Activated CD4-positive, alpha-beta T cell treated with anti-CD3 and anti-CD28 coated beads, Interleukin-2, amount 10 ng/mL, durations not matched to agents 24 days and 14 days (primary cell): ENCODE measurements at regions not wholly inside any gene's neighbourhood (a gene's known extent, or its start where the extent isn't known, plus 50 kb on each side); places are given as distances from the start of the nearest gene placed in this dataset.

Source experiments
- DNase-seq: peaks from one replicate; pipeline ENCODE4 v3.0.0; 2022
- H3K27ac Mint-ChIP-seq: one replicate; pipeline ENCODE4 v1.8.0; 2022; ENCODE audit warnings: mild to moderate bottlenecking, mixed read lengths
- H3K27me3 Mint-ChIP-seq: one replicate; pipeline ENCODE4 v1.8.0; 2022; ENCODE audit warnings: mixed read lengths
- H3K36me3 Mint-ChIP-seq: one replicate; pipeline ENCODE4 v1.8.0; 2022; ENCODE audit warnings: low read depth, mild to moderate bottlenecking, mixed read lengths
- H3K4me1 Mint-ChIP-seq: one replicate; pipeline ENCODE4 v1.8.0; 2021; ENCODE audit warnings: mixed read lengths
- H3K4me3 Mint-ChIP-seq: one replicate; pipeline ENCODE4 v1.8.0; 2022; ENCODE audit warnings: mild to moderate bottlenecking, moderate library complexity, mixed read lengths
- H3K9me3 Mint-ChIP-seq: one replicate; pipeline ENCODE4 v1.8.0; 2021; ENCODE audit warnings: mixed read lengths
- intact Hi-C: fragments of 100-400 bp; cut with micrococcal nuclease; formaldehyde crosslinking; loops from one replicate; pipeline ENCODE4 v1.15.1; 2023

- intact Hi-C loops, result no loop called here
- H3K36me3 Mint-ChIP-seq, result no peaks in the 10 kb centered on the region
- no peaks in the 10 kb centered on the region for H3K27me3 Mint-ChIP-seq
- H3K9me3 Mint-ChIP-seq, result no peaks in the 10 kb centered on the region
- H3K4me3 Mint-ChIP-seq, result no peak overlapping the region
- H3K27ac Mint-ChIP-seq, result no peak overlapping the region
- DNase-seq, result no peak
- no peaks in the 10 kb centered on the region for H3K4me1 Mint-ChIP-seq
These were observed 106.5 kb upstream of the DMRT1 start for GRCh38 chr9:734831-735511.

GRCh38 chr9:737400-738120 lies 103.9 kb upstream of the DMRT1 start:
- intact Hi-C loops, result no loop called here
- Mint-ChIP-seq H3K27me3 (no peaks in the 10 kb centered on the region), H3K4me1 (no peaks in the 10 kb centered on the region), H3K36me3 (no peaks in the 10 kb centered on the region), H3K9me3 (no peaks in the 10 kb centered on the region), H3K4me3 (no peak overlapping the region), H3K27ac (no peak overlapping the region)
- no peak for DNase-seq

GRCh38 chr9:738209-738915 lies 103.1 kb upstream of the DMRT1 start:
- Mint-ChIP-seq H3K27me3 (no peaks in the 10 kb centered on the region), H3K27ac (no peak overlapping the region), H3K4me3 (no peak overlapping the region), H3K9me3 (no peaks in the 10 kb centered on the region), H3K36me3 (no peaks in the 10 kb centered on the region), H3K4me1 (no peaks in the 10 kb centered on the region)
- intact Hi-C loops, result no loop called here
- DNase-seq, result no peak

- no peaks in the 10 kb centered on the region for H3K9me3 Mint-ChIP-seq
- no peak overlapping the region for H3K4me3 Mint-ChIP-seq
- DNase-seq, result no peak
- H3K4me1 Mint-ChIP-seq, result no peaks in the 10 kb centered on the region
- intact Hi-C loops, result no loop called here
- no peaks in the 10 kb centered on the region for H3K27me3 Mint-ChIP-seq
- no peaks in the 10 kb centered on the region for H3K36me3 Mint-ChIP-seq
- no peak overlapping the region for H3K27ac Mint-ChIP-seq
These were observed 102.1 kb upstream of the DMRT1 start for GRCh38 chr9:739362-739761.

GRCh38 chr9:740221-740620 lies 101.3 kb upstream of the DMRT1 start:
- Mint-ChIP-seq H3K27me3 (no peaks in the 10 kb centered on the region), H3K4me1 (no peaks in the 10 kb centered on the region), H3K27ac (no peak overlapping the region), H3K4me3 (no peak overlapping the region), H3K36me3 (no peaks in the 10 kb centered on the region), H3K9me3 (no peaks in the 10 kb centered on the region)
- intact Hi-C loops, result no loop called here
- DNase-seq, result no peak

GRCh38 chr9:742104-742503 lies 99.4 kb upstream of the DMRT1 start:
- Mint-ChIP-seq H3K4me1 (no peaks in the 10 kb centered on the region), H3K9me3 (no peaks in the 10 kb centered on the region), H3K27me3 (no peaks in the 10 kb centered on the region), H3K27ac (no peak overlapping the region), H3K36me3 (peaks cover 1% of the 10 kb centered on the region), H3K4me3 (no peak overlapping the region)
- intact Hi-C loops, result no loop called here
- DNase-seq, result no peak

- Mint-ChIP-seq H3K27ac (no peak overlapping the region), H3K4me1 (peaks cover 1% of the 10 kb centered on the region), H3K9me3 (no peaks in the 10 kb centered on the region), H3K27me3 (no peaks in the 10 kb centered on the region), H3K4me3 (no peak overlapping the region), H3K36me3 (peaks cover 1% of the 10 kb centered on the region)
- intact Hi-C loops, result no loop called here
- no peak for DNase-seq
These were observed 98.4 kb upstream of the DMRT1 start for GRCh38 chr9:742914-743589.

- H3K4me1 Mint-ChIP-seq, result peaks cover 7% of the 10 kb centered on the region
- H3K4me3 Mint-ChIP-seq, result no peak overlapping the region
- DNase-seq, result no peak
- no peaks in the 10 kb centered on the region for H3K27me3 Mint-ChIP-seq
- H3K9me3 Mint-ChIP-seq, result no peaks in the 10 kb centered on the region
- H3K27ac Mint-ChIP-seq, result no peak overlapping the region
- H3K36me3 Mint-ChIP-seq, result peaks cover 1% of the 10 kb centered on the region
- intact Hi-C loops, result no loop called here
These were observed 97.3 kb upstream of the DMRT1 start for GRCh38 chr9:744046-744712.

- peaks cover 1% of the 10 kb centered on the region for H3K36me3 Mint-ChIP-seq
- H3K9me3 Mint-ChIP-seq, result no peaks in the 10 kb centered on the region
- no peak overlapping the region for H3K4me3 Mint-ChIP-seq
- H3K27me3 Mint-ChIP-seq, result no peaks in the 10 kb centered on the region
- no peak overlapping the region for H3K27ac Mint-ChIP-seq
- DNase-seq, result no peak
- intact Hi-C loops, result no loop called here
- H3K4me1 Mint-ChIP-seq, result peaks cover 12% of the 10 kb centered on the region
These were observed 96.6 kb upstream of the DMRT1 start for GRCh38 chr9:744790-745484.

GRCh38 chr9:745761-746380 lies 95.6 kb upstream of the DMRT1 start:
- intact Hi-C loops, result no loop called here
- H3K36me3 Mint-ChIP-seq, result peaks cover 1% of the 10 kb centered on the region
- H3K27me3 Mint-ChIP-seq, result no peaks in the 10 kb centered on the region
- DNase-seq, result no peak
- no peaks in the 10 kb centered on the region for H3K9me3 Mint-ChIP-seq
- no peak overlapping the region for H3K27ac Mint-ChIP-seq
- no peak overlapping the region for H3K4me3 Mint-ChIP-seq
- peaks cover 21% of the 10 kb centered on the region for H3K4me1 Mint-ChIP-seq

- no peak overlapping the region for H3K27ac Mint-ChIP-seq
- DNase-seq, result no peak
- H3K27me3 Mint-ChIP-seq, result no peaks in the 10 kb centered on the region
- peaks cover 30% of the 10 kb centered on the region for H3K4me1 Mint-ChIP-seq
- no peaks in the 10 kb centered on the region for H3K9me3 Mint-ChIP-seq
- peaks cover 1% of the 10 kb centered on the region for H3K36me3 Mint-ChIP-seq
- intact Hi-C loops, result no loop called here
- no peak overlapping the region for H3K4me3 Mint-ChIP-seq
These were observed 94.6 kb upstream of the DMRT1 start for GRCh38 chr9:746661-747434.

- H3K9me3 Mint-ChIP-seq, result no peaks in the 10 kb centered on the region
- no peaks in the 10 kb centered on the region for H3K27me3 Mint-ChIP-seq
- intact Hi-C loops, result no loop called here
- H3K4me1 Mint-ChIP-seq, result peaks cover 36% of the 10 kb centered on the region
- DNase-seq, result no peak
- H3K36me3 Mint-ChIP-seq, result peaks cover 1% of the 10 kb centered on the region
- H3K27ac Mint-ChIP-seq, result no peak overlapping the region
- H3K4me3 Mint-ChIP-seq, result no peak overlapping the region
These were observed 93.9 kb upstream of the DMRT1 start for GRCh38 chr9:747567-747966.
